Left lobe of liver (tissue), 2 donors: ENCODE measurements at regions not wholly inside any gene's neighbourhood (a gene's known extent, or its start where the extent isn't known, plus 50 kb on each side); places are given as distances from the start of the nearest gene placed in this dataset.
"Not testable (repeated sequence)": the region's sequence is repeated elsewhere in the genome, so short reads cannot be mapped to it uniquely, and the experiment has no call there.

Experiments used
- ATAC-seq: fragments of 200-7000 bp; cut with Tn5 transposase; one replicate; pipeline ENCODE4 v1.9.1; 2020; ENCODE audit warnings: mild to moderate bottlenecking, moderate library complexity
- DNase-seq: peaks from one replicate; pipeline ENCODE4 v3.0.0-alpha.2; 2020; ENCODE audit warnings: low spot score
- donor health status: DM: no; HTN: no; CAD: no; lungs with moderate emphysema.
- donor health status: DM: no; HTN: yes; CAD: no.

- DNase-seq, ATAC-seq: not testable (repeated sequence)
These were observed 776.4 kb upstream of the ADGRL3 start for GRCh38 chr4:60423573-60424184.

- DNase-seq (no peak), ATAC-seq (no peak)
These were observed 767.2 kb upstream of the ADGRL3 start for GRCh38 chr4:60432911-60433310.

- DNase-seq (no peak), ATAC-seq (no peak)
These were observed 757.1 kb upstream of the ADGRL3 start for GRCh38 chr4:60443068-60443467.

- no peak for DNase-seq
- ATAC-seq: no peak
These were observed 756.3 kb upstream of the ADGRL3 start for GRCh38 chr4:60443796-60444195.

- ATAC-seq (no peak), DNase-seq (no peak)
These were observed 750.1 kb upstream of the ADGRL3 start for GRCh38 chr4:60450054-60450453.

- DNase-seq (no peak), ATAC-seq (no peak)
These were observed 747.9 kb upstream of the ADGRL3 start for GRCh38 chr4:60452266-60452665.

GRCh38 chr4:60455380-60455779 is 744.7 kb upstream of the ADGRL3 start:
- DNase-seq (no peak), ATAC-seq (no peak)

GRCh38 chr4:60461551-60461950 is 738.6 kb upstream of the ADGRL3 start:
- no peak for ATAC-seq
- DNase-seq: no peak

- DNase-seq: no peak
These were observed 736.1 kb upstream of the ADGRL3 start for GRCh38 chr4:60463857-60464502.

GRCh38 chr4:60482921-60483351 is 717.2 kb upstream of the ADGRL3 start:
- DNase-seq (no peak), ATAC-seq (no peak)

More at GRCh38 chr4:60463857-60464502, 736.1 kb upstream of the ADGRL3 start:
- ATAC-seq: peak; percentile 77

- no peak for DNase-seq
- ATAC-seq: no peak
These were observed 714.9 kb upstream of the ADGRL3 start for GRCh38 chr4:60485276-60485675.

GRCh38 chr4:60487118-60487761 is 712.9 kb upstream of the ADGRL3 start:
- not testable (repeated sequence) for ATAC-seq, DNase-seq

GRCh38 chr4:60500810-60501209 is 699.3 kb upstream of the ADGRL3 start:
- ATAC-seq (no peak), DNase-seq (no peak)

- ATAC-seq: no peak
- DNase-seq: no peak
These were observed 697.4 kb upstream of the ADGRL3 start for GRCh38 chr4:60502733-60503132.

- ATAC-seq (no peak), DNase-seq (no peak)
These were observed 694.1 kb upstream of the ADGRL3 start for GRCh38 chr4:60506061-60506460.

- no peak for ATAC-seq
- no peak for DNase-seq
These were observed 677.9 kb upstream of the ADGRL3 start for GRCh38 chr4:60522265-60522664.

- no peak for ATAC-seq
- DNase-seq: no peak
These were observed 668.2 kb upstream of the ADGRL3 start for GRCh38 chr4:60531776-60532379.

GRCh38 chr4:60544981-60545380 is 655.1 kb upstream of the ADGRL3 start:
- no peak for DNase-seq

GRCh38 chr4:60562334-60562733 is 637.8 kb upstream of the ADGRL3 start:
- no peak for DNase-seq
- no peak for ATAC-seq

More at GRCh38 chr4:60544981-60545380, 655.1 kb upstream of the ADGRL3 start:
- no peak for ATAC-seq

- ATAC-seq (no peak), DNase-seq (no peak)
These were observed 634.6 kb upstream of the ADGRL3 start for GRCh38 chr4:60565558-60565957.

GRCh38 chr4:60575336-60575735 is 624.8 kb upstream of the ADGRL3 start:
- no peak for ATAC-seq
- no peak for DNase-seq

- ATAC-seq (no peak), DNase-seq (no peak)
These were observed 620.8 kb upstream of the ADGRL3 start for GRCh38 chr4:60579335-60579734.
